ENCODE measurements at regions not wholly inside any gene's neighbourhood (a gene's known extent, or its start where the extent isn't known, plus 50 kb on each side); places are given as distances from the start of the nearest gene placed in this dataset.
"Not testable (repeated sequence)": the region's sequence is repeated elsewhere in the genome, so short reads cannot be mapped to it uniquely, and the experiment has no call there.

- no peak overlapping the region for H3K27ac Mint-ChIP-seq
- no peaks in the 10 kb centered on the region for H3K36me3 Mint-ChIP-seq
- H3K9me3 Mint-ChIP-seq (ENCODE audit: low read depth): no peaks in the 10 kb centered on the region
- ATAC-seq: no peak
- CTCF ChIA-PET: interaction anchor here (1.6 kb wide), 1 partner anchor 178 kb away, joined by 5 read pairs; no protein-coding TSS in a partner anchor
- no peak for DNase-seq
- H3K4me3 Mint-ChIP-seq: no peak overlapping the region
- peaks cover 7% of the 10 kb centered on the region for H3K4me1 Mint-ChIP-seq
- peaks cover 4% of the 10 kb centered on the region for H3K27me3 Mint-ChIP-seq
These were observed 108.3 kb downstream of the HNRNPLL start for GRCh38 chr2:38494394-38494793.

- Mint-ChIP-seq H3K36me3 (no peaks in the 10 kb centered on the region), H3K27me3 (no peaks in the 10 kb centered on the region), H3K27ac (no peak overlapping the region), H3K9me3 (ENCODE audit: low read depth) (no peaks in the 10 kb centered on the region), H3K4me1 (no peaks in the 10 kb centered on the region), H3K4me3 (no peak overlapping the region)
- DNase-seq (no peak), ATAC-seq (no peak)
- CTCF ChIA-PET: no interaction called here
These were observed 110.6 kb downstream of the HNRNPLL start for GRCh38 chr2:38492042-38492615.

DNA sequence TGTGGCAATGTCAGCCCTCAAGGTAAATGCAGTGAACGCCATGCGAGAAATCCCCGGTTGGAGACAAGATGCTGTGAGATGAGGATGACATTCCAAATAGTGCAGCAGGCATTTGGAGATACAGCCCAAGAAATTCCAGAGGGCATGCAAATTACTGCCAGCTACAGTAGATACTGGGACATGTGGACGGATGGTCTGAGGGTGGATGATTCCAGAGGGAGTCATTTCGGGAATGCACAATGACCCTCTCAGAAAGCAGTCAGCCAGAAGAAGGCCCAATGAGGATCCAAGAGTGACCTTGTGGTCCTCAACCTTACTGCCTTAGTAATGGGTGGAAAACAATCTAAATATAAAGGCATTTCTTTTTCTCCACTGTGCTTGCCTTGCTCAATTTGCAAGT is 111.3 kb downstream of the HNRNPLL start:
- no peaks in the 10 kb centered on the region for H3K4me1 Mint-ChIP-seq
- no peak overlapping the region for H3K27ac Mint-ChIP-seq
- DNase-seq: no peak
- H3K36me3 Mint-ChIP-seq: no peaks in the 10 kb centered on the region
- no peaks in the 10 kb centered on the region for H3K9me3 Mint-ChIP-seq (ENCODE audit: low read depth)
- H3K27me3 Mint-ChIP-seq: no peaks in the 10 kb centered on the region
- CTCF ChIA-PET: no interaction called here
- no peak for ATAC-seq
- H3K4me3 Mint-ChIP-seq: no peak overlapping the region

DNA sequence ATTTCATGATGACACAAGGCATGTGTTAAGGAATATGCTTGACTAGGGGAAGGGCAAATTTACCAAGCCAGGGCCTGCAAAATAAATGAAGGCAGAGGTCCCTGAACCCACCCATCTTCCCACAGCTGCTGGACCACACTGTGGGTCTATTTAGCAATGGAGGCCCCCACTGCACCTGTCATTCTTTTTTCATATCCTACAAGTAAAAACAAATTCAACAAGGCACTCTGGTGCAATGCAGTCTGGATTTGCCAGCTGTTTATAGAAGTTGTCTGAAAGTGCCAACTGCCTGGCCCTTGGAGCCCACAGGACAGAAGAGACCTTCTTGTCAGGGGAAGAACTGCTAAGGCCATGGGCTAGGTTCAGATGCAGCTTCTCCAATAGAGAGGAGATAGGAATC is 112.8 kb upstream of the ATL2 start:
- CTCF ChIA-PET: no interaction called here

DNA sequence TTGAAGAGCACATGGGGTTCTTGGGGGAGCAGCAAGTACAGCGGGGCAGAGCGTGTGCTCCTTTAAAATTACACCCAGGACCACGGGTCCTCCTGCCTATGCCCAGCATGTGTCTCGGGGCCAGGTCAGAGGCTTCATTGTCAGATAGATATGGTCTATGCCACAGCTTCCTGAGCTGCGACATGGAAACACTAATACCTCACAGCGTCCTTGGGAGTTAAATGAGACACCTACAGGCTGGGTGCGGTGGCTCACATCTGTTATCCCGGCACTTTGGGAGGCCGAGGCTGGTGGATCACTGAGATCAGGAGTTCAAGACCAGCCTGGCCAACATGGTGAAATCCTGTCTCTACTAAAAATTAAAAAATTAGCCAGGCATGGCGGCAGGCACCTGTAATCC is 110.8 kb upstream of the ATL2 start:
- no peaks in the 10 kb centered on the region for H3K36me3 Mint-ChIP-seq
- ATAC-seq (no peak), DNase-seq (no peak)
- CTCF ChIA-PET: no interaction called here
- H3K9me3 Mint-ChIP-seq (ENCODE audit: low read depth): no peaks in the 10 kb centered on the region
- no peak overlapping the region for H3K27ac Mint-ChIP-seq
- no peaks in the 10 kb centered on the region for H3K27me3 Mint-ChIP-seq
- no peaks in the 10 kb centered on the region for H3K4me1 Mint-ChIP-seq
- H3K4me3 Mint-ChIP-seq: no peak overlapping the region

More for the DNA sequence above, 112.8 kb upstream of the ATL2 start:
- ATAC-seq: no peak
- no peak for DNase-seq
- Mint-ChIP-seq H3K9me3 (ENCODE audit: low read depth) (no peaks in the 10 kb centered on the region), H3K4me3 (no peak overlapping the region), H3K36me3 (no peaks in the 10 kb centered on the region), H3K4me1 (no peaks in the 10 kb centered on the region), H3K27me3 (no peaks in the 10 kb centered on the region), H3K27ac (no peak overlapping the region)

DNA sequence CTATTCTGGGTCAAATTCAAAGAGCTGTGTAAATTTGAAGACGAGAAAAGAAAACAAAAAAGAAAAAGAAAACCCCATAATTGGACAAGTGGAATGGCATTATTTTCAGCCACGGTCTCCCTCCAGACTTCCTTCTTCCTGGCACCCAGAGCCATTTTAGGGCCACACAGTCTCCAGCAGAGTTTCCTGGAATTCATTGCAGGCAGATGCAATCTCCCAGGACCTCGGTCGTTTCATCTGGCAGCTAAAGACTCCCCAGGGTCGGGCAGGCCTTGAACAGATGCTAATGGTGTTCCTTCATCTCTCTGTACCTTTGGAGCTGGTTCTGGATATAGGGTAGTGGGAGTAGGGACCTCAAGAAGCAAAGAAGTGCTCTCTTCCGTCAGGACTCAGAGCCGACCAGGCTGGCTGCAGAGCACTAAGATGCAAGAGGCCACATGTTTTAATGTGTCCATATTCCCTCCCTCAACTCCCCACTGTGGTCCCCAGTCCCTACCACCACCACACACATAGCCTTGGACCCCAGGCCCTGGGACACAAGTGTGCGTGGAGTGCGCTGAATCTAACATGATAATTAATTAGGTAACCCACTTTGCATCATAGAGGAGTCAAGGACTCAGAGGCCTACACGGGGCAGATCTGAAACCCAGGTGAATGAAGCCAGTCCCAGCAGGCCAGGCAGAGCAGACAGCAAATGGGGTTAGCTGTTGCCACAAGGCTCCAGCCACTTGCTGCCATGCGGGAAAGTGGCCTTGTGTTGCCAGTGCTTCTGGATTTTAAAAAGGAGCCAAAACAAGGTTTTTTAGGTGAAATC is 109.3 kb upstream of the ATL2 start:
- no peaks in the 10 kb centered on the region for H3K9me3 Mint-ChIP-seq (ENCODE audit: low read depth)
- CTCF ChIA-PET: no interaction called here
- H3K4me1 Mint-ChIP-seq: no peaks in the 10 kb centered on the region
- H3K4me3 Mint-ChIP-seq: no peak overlapping the region
- DNase-seq (no peak), ATAC-seq (no peak)
- no peaks in the 10 kb centered on the region for H3K27me3 Mint-ChIP-seq
- no peaks in the 10 kb centered on the region for H3K36me3 Mint-ChIP-seq
- no peak overlapping the region for H3K27ac Mint-ChIP-seq

DNA sequence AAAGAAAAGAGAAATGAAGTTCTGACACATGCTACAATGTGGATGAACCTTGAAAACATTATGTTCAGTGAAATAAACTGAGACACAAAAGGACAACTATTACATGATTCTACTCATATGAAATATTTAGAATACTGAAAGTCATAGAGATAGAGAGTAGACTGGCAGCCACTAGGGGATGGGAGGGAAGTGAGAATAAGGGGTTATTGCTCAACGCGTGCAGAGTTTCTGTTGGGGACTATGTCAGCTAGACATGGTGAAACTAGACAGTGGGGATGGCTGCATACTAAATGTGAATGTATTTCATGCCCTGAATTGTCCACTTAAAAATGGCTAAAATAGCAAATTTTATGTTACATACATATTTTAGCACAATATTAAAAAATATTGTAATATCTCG is 108.7 kb upstream of the ATL2 start:
- Mint-ChIP-seq H3K4me3 (no peak overlapping the region), H3K4me1 (no peaks in the 10 kb centered on the region), H3K27me3 (no peaks in the 10 kb centered on the region), H3K36me3 (no peaks in the 10 kb centered on the region), H3K9me3 (ENCODE audit: low read depth) (peaks cover 1% of the 10 kb centered on the region), H3K27ac (no peak overlapping the region)
- DNase-seq (no peak), ATAC-seq (no peak)
- CTCF ChIA-PET: no interaction called here

DNA sequence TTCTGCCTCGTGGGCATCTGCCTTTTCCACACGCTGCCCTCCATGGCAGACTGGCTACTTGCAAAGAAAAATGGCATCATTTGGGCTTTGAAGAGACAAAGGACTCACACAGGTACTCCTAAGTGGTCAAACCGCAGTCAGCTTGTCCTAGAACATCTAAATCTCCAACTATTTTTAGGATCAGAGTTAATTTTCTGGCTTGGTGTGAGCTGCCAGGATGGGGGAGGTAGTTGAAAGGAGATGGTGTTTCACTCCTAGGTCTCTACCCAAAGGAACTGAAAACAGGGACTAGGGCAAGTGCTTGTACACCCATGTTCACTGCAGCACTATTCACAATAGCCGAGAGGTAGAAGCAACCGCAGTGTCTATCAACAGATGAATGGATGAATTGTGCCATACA is 107.9 kb upstream of the ATL2 start:
- H3K9me3 Mint-ChIP-seq (ENCODE audit: low read depth): peaks cover 5% of the 10 kb centered on the region
- H3K27me3 Mint-ChIP-seq: no peaks in the 10 kb centered on the region
- ATAC-seq: no peak
- no peak overlapping the region for H3K4me3 Mint-ChIP-seq
- DNase-seq: no peak
- no peak overlapping the region for H3K27ac Mint-ChIP-seq
- CTCF ChIA-PET: no interaction called here
- no peaks in the 10 kb centered on the region for H3K4me1 Mint-ChIP-seq
- H3K36me3 Mint-ChIP-seq: no peaks in the 10 kb centered on the region

DNA sequence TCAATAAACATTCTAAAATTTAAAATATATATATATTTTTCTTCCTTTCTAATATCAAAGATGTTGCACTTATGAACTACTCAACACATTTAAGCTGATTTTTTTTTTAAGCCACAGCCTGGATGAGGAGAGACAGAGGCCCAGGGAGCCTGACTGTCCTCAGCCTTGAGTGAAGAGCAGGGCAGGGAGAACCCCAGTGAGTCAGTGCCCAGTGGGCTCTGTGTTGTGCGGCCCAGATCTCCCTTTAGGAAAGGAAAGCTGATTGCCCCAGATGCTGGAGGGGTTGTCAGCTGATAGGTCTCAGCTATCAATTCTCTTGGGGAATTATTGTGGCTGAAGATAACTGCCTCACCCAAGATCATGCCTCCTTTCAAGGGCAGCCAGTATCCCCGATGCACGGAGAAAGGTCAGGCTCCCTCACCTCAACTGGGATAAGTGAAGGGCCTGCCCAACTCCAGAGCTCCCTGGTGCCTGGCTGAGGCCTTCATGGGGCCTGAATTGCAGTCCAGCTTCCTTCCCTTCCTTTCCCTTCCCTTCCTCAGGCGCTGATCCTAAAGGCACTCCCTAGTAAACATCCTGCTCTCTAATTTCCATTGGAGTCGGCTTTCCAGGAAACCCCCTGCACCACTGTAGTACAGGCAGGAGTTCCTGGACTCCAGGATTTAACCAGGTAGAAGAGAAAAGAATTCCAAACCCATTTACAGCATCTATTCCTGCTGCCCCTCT is 106.9 kb upstream of the ATL2 start:
- Mint-ChIP-seq H3K4me3 (no peak overlapping the region), H3K27me3 (peaks cover 4% of the 10 kb centered on the region), H3K27ac (no peak overlapping the region), H3K4me1 (no peaks in the 10 kb centered on the region), H3K9me3 (ENCODE audit: low read depth) (peaks cover 5% of the 10 kb centered on the region), H3K36me3 (no peaks in the 10 kb centered on the region)
- ATAC-seq (no peak), DNase-seq (no peak)
- CTCF ChIA-PET: interaction anchor here (0.9 to 1.2 kb wide), 4 partner anchors 18 to 168 kb away, joined by 3 to 4 read pairs (median 3); no protein-coding TSS in a partner anchor

- not testable (repeated sequence) for ATAC-seq; H3K9me3 Mint-ChIP-seq (ENCODE audit: low read depth); H3K27ac Mint-ChIP-seq; DNase-seq; H3K4me3 Mint-ChIP-seq; H3K4me1 Mint-ChIP-seq; H3K36me3 Mint-ChIP-seq; H3K27me3 Mint-ChIP-seq
- CTCF ChIA-PET: interaction anchor here (1.1 kb wide), 1 partner anchor 25 kb away, joined by 3 read pairs; no protein-coding TSS in a partner anchor
These were observed 105.6 kb upstream of the ATL2 start for GRCh38 chr2:38482710-38483109.

DNA sequence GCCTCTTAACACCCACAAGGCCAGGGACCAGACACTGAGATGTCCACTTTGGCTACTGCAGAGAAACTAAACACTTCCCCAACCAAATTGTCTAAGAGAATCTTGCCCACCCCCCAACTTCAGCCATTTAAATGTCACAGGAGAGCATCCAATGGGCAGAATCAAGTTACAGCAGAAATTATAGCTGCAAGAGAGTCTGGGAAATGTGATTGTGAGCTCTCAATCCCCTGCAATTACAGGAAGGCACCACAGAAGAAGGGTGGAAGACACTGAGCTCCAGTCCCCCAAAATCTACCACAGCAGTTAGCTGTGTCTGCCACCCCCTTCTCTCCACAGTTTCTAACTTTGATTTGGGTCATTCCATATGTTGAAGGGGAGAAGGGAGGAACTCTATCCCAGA is 103.5 kb upstream of the ATL2 start:
- Mint-ChIP-seq H3K27ac (no peak overlapping the region), H3K4me3 (no peak overlapping the region), H3K27me3 (peaks cover 13% of the 10 kb centered on the region), H3K9me3 (ENCODE audit: low read depth) (peaks cover 5% of the 10 kb centered on the region), H3K4me1 (peaks cover 2% of the 10 kb centered on the region), H3K36me3 (no peaks in the 10 kb centered on the region)
- no peak for ATAC-seq
- DNase-seq: no peak
- CTCF ChIA-PET: no interaction called here

DNA sequence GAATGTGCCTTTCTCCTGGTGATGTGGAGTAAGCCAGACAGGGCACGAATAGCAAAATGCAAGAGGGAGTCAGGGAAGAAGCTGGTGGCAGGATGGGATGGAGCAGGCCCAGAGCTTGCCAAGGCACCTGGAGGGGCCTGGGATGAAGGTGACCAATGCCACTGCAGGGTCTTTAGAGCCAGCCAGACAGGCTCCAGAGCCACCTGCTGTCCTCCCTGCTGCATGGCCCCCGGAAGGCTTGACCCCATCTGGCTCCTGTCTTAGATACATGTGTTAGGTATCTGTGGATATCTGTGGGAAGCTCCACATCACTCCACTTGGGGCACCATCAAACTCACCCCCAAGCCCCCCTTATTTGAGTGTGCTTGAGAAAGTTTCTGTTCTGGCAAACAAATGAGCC is 99.9 kb upstream of the ATL2 start:
- peaks cover 8% of the 10 kb centered on the region for H3K9me3 Mint-ChIP-seq (ENCODE audit: low read depth)
- ATAC-seq: no peak
- no peak overlapping the region for H3K27ac Mint-ChIP-seq

DNA sequence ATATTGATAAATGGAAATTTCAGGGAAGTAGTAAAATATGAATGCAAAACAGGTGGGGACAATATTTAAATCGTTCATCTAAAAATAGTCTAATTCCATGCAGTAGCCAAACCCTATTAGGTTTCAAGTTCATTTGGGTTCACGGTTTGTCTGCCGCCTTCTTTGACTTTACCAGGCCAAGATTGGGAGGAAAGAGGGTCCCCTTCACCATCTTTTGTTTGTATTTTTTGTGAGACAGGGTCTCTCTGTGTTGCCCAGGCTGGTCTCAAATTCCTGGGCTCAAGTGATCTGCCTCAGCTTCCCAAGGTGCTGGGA is 98.5 kb upstream of the ATL2 start:
- H3K4me3 Mint-ChIP-seq: no peak overlapping the region
- ATAC-seq: no peak
- CTCF ChIA-PET: no interaction called here
- peaks cover 22% of the 10 kb centered on the region for H3K27me3 Mint-ChIP-seq
- no peak overlapping the region for H3K27ac Mint-ChIP-seq
- peaks cover 5% of the 10 kb centered on the region for H3K36me3 Mint-ChIP-seq
- H3K4me1 Mint-ChIP-seq: peaks cover 30% of the 10 kb centered on the region
- no peak for DNase-seq
- H3K9me3 Mint-ChIP-seq (ENCODE audit: low read depth): peaks cover 5% of the 10 kb centered on the region

More for the DNA sequence above, 99.9 kb upstream of the ATL2 start:
- H3K36me3 Mint-ChIP-seq: peaks cover 5% of the 10 kb centered on the region
- H3K4me1 Mint-ChIP-seq: peaks cover 30% of the 10 kb centered on the region
- CTCF ChIA-PET: interaction anchor here (0.5 kb wide), 1 partner anchor 81 kb away, joined by 3 read pairs; no protein-coding TSS in a partner anchor
- H3K4me3 Mint-ChIP-seq: no peak overlapping the region
- peaks cover 20% of the 10 kb centered on the region for H3K27me3 Mint-ChIP-seq
- no peak for DNase-seq
